Thyroid gland (tissue), 4 donors: ENCODE measurements at regions not wholly inside any gene's neighbourhood (a gene's known extent, or its start where the extent isn't known, plus 50 kb on each side); places are given as distances from the start of the nearest gene placed in this dataset.

Experiments used
- POLR2A ChIP-seq, 2 donors: fragments of 450-650 bp; IDR thresholded peaks; one replicate each; pipeline ENCODE4 v1.6.1; 2017; ENCODE audit warnings: antibody characterized with exemption in 2 of 2, mild to moderate bottlenecking in 2 of 2, moderate library complexity in 1 of 2
- TF ChIP-seq, protein P1 (sequence below), 6 experiments: fragments of 200-600 bp in 3 of 6; fragments of 450-650 bp in 3 of 6; sonication (generic) in 3 of 6; IDR thresholded peaks; one replicate each; pipeline ENCODE4 v1.5.1; 2016 to 2019; ENCODE audit warnings: antibody characterized with exemption in 6 of 6, mild to moderate bottlenecking in 2 of 6, inconsistent platforms in 1 of 6, moderate library complexity in 1 of 6

DNA sequence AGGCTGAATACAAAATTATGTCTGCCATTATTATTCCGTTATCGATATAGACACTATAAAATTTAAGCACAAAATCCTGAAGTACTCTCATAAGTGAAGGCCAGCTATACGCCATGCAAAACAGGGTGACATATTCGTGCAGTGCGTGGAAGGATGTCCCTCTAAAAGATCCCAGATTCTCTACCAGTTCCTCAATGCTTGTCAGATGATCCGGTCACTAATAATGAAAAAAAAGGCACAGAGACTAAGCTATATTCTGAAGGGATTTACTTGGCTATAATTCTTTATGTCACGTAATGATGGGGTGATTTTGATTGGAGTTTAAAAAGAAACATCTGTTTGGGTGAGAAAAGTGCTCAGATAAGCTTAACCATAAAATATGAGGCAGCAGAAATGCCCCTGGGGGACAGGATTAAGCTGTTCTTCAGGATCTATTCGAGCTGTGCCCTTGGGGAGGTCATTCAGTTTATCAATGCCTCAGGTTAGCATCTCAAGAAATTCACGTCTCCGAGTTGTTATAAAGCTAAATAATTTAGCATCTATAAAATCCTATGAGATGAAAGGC is 229.7 kb upstream of the PITRM1 start:
- TF ChIP-seq, protein P1, sequence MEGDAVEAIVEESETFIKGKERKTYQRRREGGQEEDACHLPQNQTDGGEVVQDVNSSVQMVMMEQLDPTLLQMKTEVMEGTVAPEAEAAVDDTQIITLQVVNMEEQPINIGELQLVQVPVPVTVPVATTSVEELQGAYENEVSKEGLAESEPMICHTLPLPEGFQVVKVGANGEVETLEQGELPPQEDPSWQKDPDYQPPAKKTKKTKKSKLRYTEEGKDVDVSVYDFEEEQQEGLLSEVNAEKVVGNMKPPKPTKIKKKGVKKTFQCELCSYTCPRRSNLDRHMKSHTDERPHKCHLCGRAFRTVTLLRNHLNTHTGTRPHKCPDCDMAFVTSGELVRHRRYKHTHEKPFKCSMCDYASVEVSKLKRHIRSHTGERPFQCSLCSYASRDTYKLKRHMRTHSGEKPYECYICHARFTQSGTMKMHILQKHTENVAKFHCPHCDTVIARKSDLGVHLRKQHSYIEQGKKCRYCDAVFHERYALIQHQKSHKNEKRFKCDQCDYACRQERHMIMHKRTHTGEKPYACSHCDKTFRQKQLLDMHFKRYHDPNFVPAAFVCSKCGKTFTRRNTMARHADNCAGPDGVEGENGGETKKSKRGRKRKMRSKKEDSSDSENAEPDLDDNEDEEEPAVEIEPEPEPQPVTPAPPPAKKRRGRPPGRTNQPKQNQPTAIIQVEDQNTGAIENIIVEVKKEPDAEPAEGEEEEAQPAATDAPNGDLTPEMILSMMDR (IDR thresholded peaks at IDR 0.05): no peak
- TF ChIP-seq POLR2A (IDR thresholded peaks at IDR 0.05): no peak
